ENCODE measurements at regions not wholly inside any gene's neighbourhood (a gene's known extent, or its start where the extent isn't known, plus 50 kb on each side); places are given as distances from the start of the nearest gene placed in this dataset.

GRCh38 chr12:13628067-13628466, 353.3 kb downstream of the GRIN2B start:
- no peak for DNase-seq (ENCODE audit: low spot score in 2 of 2)

GRCh38 chr12:13627536-13627935, 353.9 kb downstream of the GRIN2B start:
- H3K36me3 ChIP-seq: no peaks in the 10 kb centered on the region
- TF ChIP-seq POLR2AphosphoS5 (IDR thresholded peaks at IDR 0.05): no peak
- TF ChIP-seq POLR2A (IDR thresholded peaks at IDR 0.05): no peak
- TF ChIP-seq, protein P1, sequence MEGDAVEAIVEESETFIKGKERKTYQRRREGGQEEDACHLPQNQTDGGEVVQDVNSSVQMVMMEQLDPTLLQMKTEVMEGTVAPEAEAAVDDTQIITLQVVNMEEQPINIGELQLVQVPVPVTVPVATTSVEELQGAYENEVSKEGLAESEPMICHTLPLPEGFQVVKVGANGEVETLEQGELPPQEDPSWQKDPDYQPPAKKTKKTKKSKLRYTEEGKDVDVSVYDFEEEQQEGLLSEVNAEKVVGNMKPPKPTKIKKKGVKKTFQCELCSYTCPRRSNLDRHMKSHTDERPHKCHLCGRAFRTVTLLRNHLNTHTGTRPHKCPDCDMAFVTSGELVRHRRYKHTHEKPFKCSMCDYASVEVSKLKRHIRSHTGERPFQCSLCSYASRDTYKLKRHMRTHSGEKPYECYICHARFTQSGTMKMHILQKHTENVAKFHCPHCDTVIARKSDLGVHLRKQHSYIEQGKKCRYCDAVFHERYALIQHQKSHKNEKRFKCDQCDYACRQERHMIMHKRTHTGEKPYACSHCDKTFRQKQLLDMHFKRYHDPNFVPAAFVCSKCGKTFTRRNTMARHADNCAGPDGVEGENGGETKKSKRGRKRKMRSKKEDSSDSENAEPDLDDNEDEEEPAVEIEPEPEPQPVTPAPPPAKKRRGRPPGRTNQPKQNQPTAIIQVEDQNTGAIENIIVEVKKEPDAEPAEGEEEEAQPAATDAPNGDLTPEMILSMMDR (IDR thresholded peaks at IDR 0.05): no peak
- intact Hi-C loops (cut with DNase I; ENCODE audit: low total_unique reads): no loop called here
- no peak for DNase-seq (ENCODE audit: low spot score in 2 of 2)
- no peaks in the 10 kb centered on the region for H3K9me3 ChIP-seq
- no peak overlapping the region for H3K4me3 ChIP-seq
- no peaks in the 10 kb centered on the region for H3K27me3 ChIP-seq
- H3K4me1 ChIP-seq: no peaks in the 10 kb centered on the region
- no peak overlapping the region for H3K27ac ChIP-seq

More at GRCh38 chr12:13628067-13628466, 353.3 kb downstream of the GRIN2B start:
- intact Hi-C loops (cut with DNase I; ENCODE audit: low total_unique reads): no loop called here
- no peaks in the 10 kb centered on the region for H3K9me3 ChIP-seq
- TF ChIP-seq POLR2A (IDR thresholded peaks at IDR 0.05): no peak
- no peak for TF ChIP-seq POLR2AphosphoS5 (IDR thresholded peaks at IDR 0.05)
- TF ChIP-seq, protein P1 (IDR thresholded peaks at IDR 0.05): no peak
- no peak overlapping the region for H3K4me3 ChIP-seq
- H3K4me1 ChIP-seq: no peaks in the 10 kb centered on the region
- no peak overlapping the region for H3K27ac ChIP-seq
- H3K36me3 ChIP-seq: no peaks in the 10 kb centered on the region
- no peaks in the 10 kb centered on the region for H3K27me3 ChIP-seq

GRCh38 chr12:13613297-13613696, 368.1 kb downstream of the GRIN2B start:
- TF ChIP-seq POLR2AphosphoS5 (IDR thresholded peaks at IDR 0.05): no peak
- no peak for TF ChIP-seq POLR2A (IDR thresholded peaks at IDR 0.05)
- TF ChIP-seq, protein P1 (IDR thresholded peaks at IDR 0.05): no peak
- DNase-seq (ENCODE audit: low spot score in 2 of 2): no peak
- H3K36me3 ChIP-seq: no peaks in the 10 kb centered on the region
- no peak overlapping the region for H3K4me3 ChIP-seq
- H3K4me1 ChIP-seq: no peaks in the 10 kb centered on the region
- no peaks in the 10 kb centered on the region for H3K9me3 ChIP-seq
- no peak overlapping the region for H3K27ac ChIP-seq
- intact Hi-C loops (cut with DNase I; ENCODE audit: low total_unique reads): no loop called here
- no peaks in the 10 kb centered on the region for H3K27me3 ChIP-seq

GRCh38 chr12:13609894-13610679, 371.3 kb downstream of the GRIN2B start:
- Histone ChIP-seq H3K36me3 (no peaks in the 10 kb centered on the region), H3K4me3 (no peak overlapping the region), H3K27ac (no peak overlapping the region), H3K9me3 (no peaks in the 10 kb centered on the region), H3K27me3 (no peaks in the 10 kb centered on the region), H3K4me1 (no peaks in the 10 kb centered on the region)
- intact Hi-C loops (cut with DNase I; ENCODE audit: low total_unique reads): no loop called here
- TF ChIP-seq POLR2A (IDR thresholded peaks at IDR 0.05): no peak
- no peak for TF ChIP-seq POLR2AphosphoS5 (IDR thresholded peaks at IDR 0.05)
- TF ChIP-seq, protein P1 (IDR thresholded peaks at IDR 0.05): no peak
- no peak for DNase-seq (ENCODE audit: low spot score in 2 of 2)

- no peak overlapping the region for H3K27ac ChIP-seq
- H3K9me3 ChIP-seq: no peaks in the 10 kb centered on the region
- H3K36me3 ChIP-seq: no peaks in the 10 kb centered on the region
- H3K27me3 ChIP-seq: no peaks in the 10 kb centered on the region
- no peak for DNase-seq (ENCODE audit: low spot score in 2 of 2)
- H3K4me3 ChIP-seq: no peak overlapping the region
- TF ChIP-seq POLR2AphosphoS5 (IDR thresholded peaks at IDR 0.05) (no peak), POLR2A (IDR thresholded peaks at IDR 0.05) (no peak)
- TF ChIP-seq, protein P1 (IDR thresholded peaks at IDR 0.05): no peak
- intact Hi-C loops (cut with DNase I; ENCODE audit: low total_unique reads): no loop called here
- no peaks in the 10 kb centered on the region for H3K4me1 ChIP-seq
Measured at GRCh38 chr12:13606290-13606689, 375.1 kb downstream of the GRIN2B start.

All from breast epithelium (tissue), 4 donors.